GM21447 (cell line): ENCODE measurements at regions not wholly inside any gene's neighbourhood (a gene's known extent, or its start where the extent isn't known, plus 50 kb on each side); places are given as distances from the start of the nearest gene placed in this dataset.
A peak's percentile ranks its signal among the peaks of the same experiment; 100 is the strongest.
"Not testable (repeated sequence)": the region's sequence is repeated elsewhere in the genome, so short reads cannot be mapped to it uniquely, and the experiment has no call there.

Experiments used
- ATAC-seq: cut with Tn5 transposase; IDR thresholded peaks from one replicate; pipeline ENCODE4 v1.9.1; 2021; ENCODE audit not compliant: unreplicated experiment

DNA sequence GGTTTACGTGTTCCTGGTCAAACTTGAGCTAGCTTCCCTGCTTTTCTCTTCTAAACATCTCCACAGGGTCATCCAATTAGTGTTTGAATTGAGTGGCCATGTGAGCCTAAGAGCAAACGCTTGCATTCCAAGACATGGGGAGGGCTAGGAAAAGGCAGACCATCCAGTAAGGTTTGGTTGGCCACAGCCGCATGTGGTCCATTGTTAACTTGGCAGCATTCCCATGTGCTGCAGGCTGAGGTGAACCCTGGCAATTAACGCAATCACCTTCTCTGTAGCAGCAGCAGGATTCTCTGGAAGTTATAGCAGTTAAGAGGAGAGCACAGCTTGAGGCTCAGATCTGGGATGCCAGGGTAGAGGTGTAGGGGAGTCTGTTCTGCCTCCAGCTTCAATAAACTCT lies 502.2 kb upstream of the LMCD1 start:
- no peak for ATAC-seq

DNA sequence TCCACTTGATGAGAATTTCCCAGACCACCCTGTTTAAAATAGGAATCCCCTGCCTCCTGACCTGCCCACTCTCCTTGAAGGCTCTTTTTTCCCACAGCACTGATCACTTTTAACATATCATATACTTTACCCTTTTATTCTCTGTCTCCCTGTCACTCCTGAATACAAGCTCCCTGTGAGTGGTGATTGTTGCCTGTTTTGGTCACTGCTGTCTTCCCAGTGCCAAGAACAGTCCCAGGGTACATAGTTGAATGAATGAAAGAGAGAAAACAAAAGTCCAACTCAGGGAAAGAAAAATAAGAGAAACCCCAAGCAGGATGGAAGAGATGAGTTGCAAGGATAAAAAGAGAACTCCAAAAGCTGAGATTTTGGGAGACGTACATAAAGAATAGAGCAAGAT lies 500.3 kb upstream of the LMCD1 start:
- ATAC-seq = no peak

GRCh38 chr3:8001712-8002111 lies 499.9 kb upstream of the LMCD1 start:
- no peak for ATAC-seq

GRCh38 chr3:8011902-8012301 lies 489.7 kb upstream of the LMCD1 start:
- ATAC-seq = no peak

DNA sequence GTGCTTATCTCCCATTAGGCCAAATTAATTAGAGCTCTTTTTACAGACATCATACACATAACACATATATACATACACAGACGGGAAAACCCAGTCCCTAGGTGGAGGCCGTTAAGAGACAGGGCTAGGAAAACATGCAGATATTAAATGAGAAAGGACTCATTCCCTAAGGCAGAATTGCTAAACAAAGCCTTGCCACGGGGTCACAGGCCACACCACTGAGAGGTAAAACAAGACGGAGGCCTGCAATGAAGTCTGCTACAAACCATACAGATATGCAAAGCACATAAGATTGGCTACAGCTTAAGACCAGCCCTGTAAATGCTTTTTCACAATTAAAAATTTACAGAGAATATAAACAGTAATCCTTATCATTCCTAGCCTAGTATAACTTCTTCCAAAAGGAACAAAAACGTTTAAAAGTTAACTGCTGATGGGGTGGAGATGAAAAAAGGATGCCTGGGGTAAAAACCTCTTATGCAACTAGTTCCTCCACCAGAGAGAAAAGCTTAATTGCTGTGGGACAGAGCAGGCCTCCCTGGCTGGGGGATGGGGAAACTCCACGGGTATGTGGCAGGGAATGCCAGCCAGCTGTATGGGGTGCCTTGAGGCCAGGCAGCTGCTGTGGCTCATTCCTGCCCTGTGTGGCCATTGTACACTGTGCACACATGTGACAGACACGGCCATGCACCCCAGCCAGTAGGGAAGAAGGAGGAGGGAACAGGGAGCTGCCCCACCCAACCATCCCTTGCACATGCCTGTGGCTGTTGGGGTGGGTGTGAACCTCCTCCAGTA lies 481.4 kb upstream of the LMCD1 start:
- no peak for ATAC-seq

- ATAC-seq = no peak
These were observed 473.7 kb upstream of the LMCD1 start for GRCh38 chr3:8027954-8028353.

- no peak for ATAC-seq
These were observed 451.3 kb upstream of the LMCD1 start for GRCh38 chr3:8050283-8050682.

GRCh38 chr3:8052659-8053058 lies 449.0 kb upstream of the LMCD1 start:
- ATAC-seq = no peak

DNA sequence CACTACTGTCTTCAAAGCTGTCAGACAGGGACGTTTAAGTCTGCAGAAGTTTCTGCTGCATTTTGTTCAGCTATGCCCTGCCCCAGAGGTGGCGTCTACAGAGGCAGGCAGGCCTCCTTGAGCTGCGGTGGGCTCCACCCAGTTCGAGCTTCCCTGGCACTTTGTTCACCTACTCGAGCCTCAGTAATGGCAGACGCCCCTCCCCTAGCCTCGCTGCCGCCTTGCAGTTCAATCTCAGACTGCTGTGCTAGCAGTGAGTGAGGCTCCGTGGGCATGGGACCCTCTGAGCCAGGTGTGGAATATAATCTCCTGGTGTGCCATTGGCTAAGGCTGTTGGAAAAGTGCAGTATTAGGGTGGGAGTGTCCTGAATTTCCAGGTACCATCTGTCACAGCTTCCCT lies 433.5 kb upstream of the LMCD1 start:
- not testable (repeated sequence) for ATAC-seq

GRCh38 chr3:8069471-8069870 lies 432.2 kb upstream of the LMCD1 start:
- ATAC-seq = no peak

GRCh38 chr3:8070011-8070410 lies 431.6 kb upstream of the LMCD1 start:
- ATAC-seq = no peak

- ATAC-seq = not testable (repeated sequence)
These were observed 426.9 kb upstream of the LMCD1 start for GRCh38 chr3:8074740-8075139.

DNA sequence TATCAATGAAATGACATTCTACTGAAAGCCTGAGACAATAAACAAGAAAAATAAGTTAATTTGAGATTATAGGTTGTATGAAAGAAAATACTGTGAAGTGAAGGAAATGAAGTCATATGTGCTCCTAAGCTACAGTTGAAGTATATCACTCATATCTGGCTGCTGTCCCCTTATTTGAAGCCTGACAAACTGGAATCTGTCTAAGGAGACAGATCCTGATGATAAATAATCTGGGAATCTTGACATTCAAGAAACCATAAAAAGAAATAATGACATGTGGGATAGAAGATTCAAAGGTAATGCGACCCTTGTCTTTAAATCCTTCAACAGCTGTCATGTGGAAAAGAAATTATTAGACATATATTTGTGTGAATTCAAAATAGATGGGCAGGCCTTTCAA lies 424.5 kb upstream of the LMCD1 start:
- ATAC-seq = no peak

DNA sequence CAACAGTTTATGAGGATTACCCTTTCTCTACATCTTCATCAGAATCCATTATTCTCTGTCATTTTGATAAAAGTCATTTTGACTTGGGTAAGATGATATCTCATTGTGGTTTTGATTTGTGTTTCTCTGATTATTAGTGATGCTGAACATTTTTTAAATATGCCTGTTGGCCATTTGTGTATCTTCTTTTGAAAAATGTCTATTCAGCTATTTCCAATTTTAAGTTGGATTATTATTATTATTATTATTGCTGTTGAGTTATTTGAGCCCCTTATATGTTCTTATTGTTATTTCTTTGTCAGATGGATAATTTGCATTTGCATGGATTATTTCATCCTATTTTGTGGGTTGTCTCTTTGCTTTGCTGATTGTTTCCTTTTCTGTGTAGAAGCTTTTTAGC lies 421.2 kb upstream of the LMCD1 start:
- no peak for ATAC-seq

DNA sequence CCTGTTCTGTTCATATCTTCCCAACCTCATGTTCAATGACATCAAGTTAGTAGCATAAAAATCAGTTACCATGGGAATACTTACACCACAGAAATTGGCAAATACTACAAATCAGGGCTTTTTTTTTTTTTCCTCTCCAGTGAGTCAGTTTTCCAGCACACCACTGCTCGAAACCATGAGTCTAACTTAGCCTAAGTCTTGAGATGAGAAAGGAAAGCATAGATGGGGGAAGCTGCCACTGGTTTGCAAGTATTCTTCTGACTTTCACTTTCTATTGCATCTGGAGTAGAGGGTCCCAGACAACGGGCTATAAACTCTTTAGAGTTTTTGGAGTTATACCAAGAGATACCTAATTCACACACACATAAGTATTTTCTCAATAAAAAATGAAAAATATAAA lies 416.1 kb upstream of the LMCD1 start:
- no peak for ATAC-seq

- ATAC-seq = no peak
These were observed 413.7 kb upstream of the LMCD1 start for GRCh38 chr3:8087951-8088350.

GRCh38 chr3:8094415-8094814 lies 407.2 kb upstream of the LMCD1 start:
- no peak for ATAC-seq

- no peak for ATAC-seq
These were observed 405.9 kb upstream of the LMCD1 start for GRCh38 chr3:8095724-8096123.

- ATAC-seq = no peak
These were observed 403.9 kb upstream of the LMCD1 start for GRCh38 chr3:8097690-8098089.

DNA sequence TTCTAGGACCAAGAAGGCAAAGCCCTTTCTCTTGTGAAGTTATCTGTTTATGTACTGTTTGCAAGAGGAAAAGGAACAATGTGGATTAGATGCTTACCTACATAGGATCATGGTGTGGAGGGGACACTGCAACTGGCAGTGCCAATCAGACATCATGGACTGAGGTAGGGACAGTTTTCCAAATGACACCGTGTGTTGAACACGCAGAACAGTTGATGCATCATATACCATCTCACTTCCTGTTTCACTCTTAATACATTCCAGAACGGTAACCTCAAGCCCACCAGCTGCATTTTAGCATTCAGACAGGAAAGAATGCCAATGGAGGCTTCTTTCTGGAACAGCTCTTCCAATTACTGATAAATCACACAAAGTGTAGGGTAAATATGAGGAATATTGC lies 397.7 kb upstream of the LMCD1 start:
- no peak for ATAC-seq

DNA sequence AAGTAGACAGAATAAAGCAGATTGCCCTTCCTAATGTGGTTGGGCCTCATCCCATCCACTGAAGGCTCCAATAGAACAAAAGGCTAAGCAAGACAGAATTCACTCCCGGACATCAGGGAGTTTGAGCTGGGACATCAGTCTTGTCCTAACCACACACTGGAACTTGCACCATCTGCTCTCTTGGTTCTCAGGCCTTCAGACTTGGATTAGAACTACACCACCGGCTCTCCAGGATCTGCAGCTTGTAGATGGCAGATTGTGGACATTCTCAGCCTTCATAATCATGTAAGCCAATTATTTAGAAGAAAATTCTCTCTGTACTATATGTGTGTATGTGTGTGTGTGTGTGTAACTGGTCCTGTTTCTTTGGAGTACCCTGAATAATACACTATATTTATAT lies 394.7 kb upstream of the LMCD1 start:
- no peak for ATAC-seq

DNA sequence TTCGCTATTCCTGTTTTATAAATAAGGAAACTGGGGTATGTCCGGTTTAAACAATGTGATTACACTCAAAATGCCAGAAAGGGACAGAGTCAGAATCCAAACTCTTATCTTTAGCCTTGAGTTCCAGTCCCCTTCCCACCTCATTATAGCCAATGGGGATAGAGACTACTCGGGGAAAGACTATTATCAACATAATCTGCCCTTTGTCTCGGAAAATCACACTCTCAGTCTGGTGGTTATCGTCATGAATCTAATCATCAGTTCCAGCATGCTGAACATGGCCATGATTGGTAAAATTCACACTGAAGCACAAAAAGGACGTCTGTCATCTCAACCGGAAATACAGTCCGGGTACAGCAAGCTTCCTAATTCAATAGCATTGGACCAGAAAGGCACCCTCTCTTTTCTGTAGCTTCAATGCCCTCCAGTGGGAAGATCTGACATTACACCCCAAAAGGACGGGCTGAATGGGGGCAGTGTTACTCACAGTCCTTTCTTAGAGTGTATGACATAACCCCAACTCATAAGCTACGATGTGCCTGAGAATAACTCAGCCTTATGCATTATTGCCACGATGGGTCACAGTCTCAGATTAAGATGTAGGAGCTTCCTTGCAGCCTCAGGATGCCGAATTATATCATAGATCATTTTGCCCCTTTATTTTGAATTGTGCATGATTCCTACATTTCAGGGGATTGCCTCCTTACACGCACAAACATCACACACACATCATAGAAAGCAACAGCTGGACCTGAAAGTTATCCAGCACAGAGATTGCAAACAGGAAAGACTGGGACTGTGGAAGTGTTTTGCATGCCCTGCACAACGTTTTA lies 390.4 kb upstream of the LMCD1 start:
- ATAC-seq = peak; percentile 89
